ENCODE measurements at regions not wholly inside any gene's neighbourhood (a gene's known extent, or its start where the extent isn't known, plus 50 kb on each side); places are given as distances from the start of the nearest gene placed in this dataset.

GRCh38 chr21:24096651-24097050 is 1510.6 kb downstream of the MRPL39 start:
- DNase-seq (ENCODE audit: low read depth in 4 of 4, low spot score in 3 of 4): no peak

DNA sequence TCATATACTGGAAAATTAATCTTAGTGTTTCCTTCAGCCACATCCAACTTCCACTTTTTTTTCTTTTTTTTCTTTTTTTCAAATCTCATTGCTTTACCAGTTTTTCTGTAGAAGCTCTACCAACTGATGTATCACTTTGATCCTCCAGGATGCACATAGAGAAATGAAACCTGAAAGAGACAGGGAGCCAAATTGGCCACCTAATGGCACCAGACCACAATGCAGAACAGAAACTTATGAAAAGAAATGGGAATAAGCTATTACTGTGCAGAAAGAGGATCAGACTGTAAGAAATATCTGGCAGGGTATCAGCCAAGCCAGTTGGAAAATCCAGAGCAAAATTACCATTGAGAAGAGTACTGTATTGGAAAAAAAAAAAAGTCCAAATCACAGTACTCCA is 1514.2 kb downstream of the MRPL39 start:
- DNase-seq (ENCODE audit: low read depth in 4 of 4, low spot score in 3 of 4): no peak

DNA sequence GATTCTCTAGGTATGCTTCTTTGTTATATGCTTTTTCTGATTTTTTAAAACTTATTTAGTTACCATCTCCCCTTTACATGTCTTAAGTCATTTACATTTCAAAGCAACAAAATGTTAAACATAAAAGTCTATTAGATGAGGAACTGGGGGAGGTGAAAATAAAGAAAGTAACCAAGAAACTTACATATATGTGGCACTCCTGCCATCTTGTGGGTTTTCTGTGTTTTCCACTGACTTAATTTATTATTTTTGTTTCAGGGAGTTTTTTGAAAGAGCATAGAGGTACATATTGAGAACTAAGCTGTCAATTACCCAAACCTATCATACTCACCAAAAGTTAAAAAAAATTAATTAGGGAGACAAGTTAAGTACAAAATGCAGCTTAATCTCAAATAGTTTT is 1531.1 kb downstream of the MRPL39 start:
- DNase-seq (ENCODE audit: low read depth in 4 of 4, low spot score in 3 of 4): no peak

GRCh38 chr21:24055696-24056095 is 1551.6 kb downstream of the MRPL39 start:
- no peak for DNase-seq (ENCODE audit: low read depth in 4 of 4, low spot score in 3 of 4)

DNA sequence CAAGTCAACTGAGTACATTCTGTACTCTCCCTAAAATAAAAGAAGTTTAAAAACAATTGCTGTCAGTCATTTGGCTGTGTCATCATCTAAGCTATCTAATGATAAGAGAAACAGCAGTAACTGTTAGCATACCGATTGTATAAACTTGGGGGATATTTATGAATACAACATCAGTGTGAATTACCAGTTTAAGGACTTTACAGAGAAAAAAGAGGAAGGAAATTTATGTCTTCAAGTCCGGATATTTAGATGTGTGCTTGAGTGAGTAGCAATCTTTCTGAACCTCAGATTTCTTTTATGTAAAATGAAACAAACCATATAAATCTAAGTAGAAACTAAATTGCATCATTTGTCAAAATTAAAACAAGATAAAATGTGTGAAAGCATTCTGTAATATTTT is 1557.0 kb downstream of the MRPL39 start:
- no peak for DNase-seq (ENCODE audit: low read depth in 4 of 4, low spot score in 3 of 4)

GRCh38 chr21:24046829-24047443 is 1560.3 kb downstream of the MRPL39 start:
- no peak for DNase-seq (ENCODE audit: low read depth in 4 of 4, low spot score in 3 of 4)

GRCh38 chr21:24045775-24046215 is 1561.5 kb downstream of the MRPL39 start:
- peak in 2 of 4 donors; percentile 3 to 8 for DNase-seq (ENCODE audit: low read depth in 4 of 4, low spot score in 3 of 4)

- no peak for DNase-seq (ENCODE audit: low read depth in 4 of 4, low spot score in 3 of 4)
These were observed 1561.9 kb downstream of the MRPL39 start for GRCh38 chr21:24045373-24045772.

DNA sequence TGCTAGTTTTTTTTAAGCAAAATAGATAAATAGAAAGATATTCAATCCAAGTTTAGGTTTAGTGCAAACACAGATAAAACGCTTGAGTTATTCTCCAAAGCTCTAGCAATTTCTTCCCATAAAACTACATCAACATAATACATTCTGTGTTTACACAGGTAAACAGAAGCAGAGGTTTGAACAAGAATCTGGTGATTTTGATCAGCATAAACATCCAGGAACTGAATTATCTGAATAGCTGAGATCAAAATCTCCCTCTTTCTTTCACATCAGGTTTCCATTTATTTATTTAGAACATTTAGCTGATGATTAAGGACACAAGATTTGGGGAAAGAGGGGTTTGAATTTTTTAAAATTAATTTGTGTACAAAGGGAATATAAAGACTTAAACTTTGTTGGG is 1564.6 kb downstream of the MRPL39 start:
- no peak for DNase-seq (ENCODE audit: low read depth in 4 of 4, low spot score in 3 of 4)

DNA sequence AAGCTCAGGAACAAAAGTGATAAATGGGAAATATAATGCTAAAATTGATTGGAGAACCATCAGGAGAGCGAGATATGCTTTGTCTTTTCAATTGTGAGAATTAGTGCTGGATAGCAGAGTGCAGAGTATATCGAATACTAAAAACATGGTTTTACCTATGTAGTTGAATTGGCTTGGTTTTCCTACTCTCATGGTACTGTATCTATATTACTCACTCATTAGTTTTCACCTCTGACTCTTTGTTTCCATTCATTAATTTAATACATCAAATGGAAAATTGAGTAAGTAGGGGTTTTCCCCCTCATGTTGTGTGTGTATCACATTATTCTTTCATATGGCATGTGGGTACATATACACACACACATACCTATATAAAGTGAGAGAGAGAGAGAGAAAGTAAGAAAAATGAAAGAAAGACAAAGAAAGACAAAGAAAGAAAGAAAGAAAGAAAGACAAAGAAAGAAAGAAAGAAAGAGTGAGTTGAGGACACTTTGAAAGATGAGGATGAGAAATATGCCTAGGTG is 1574.5 kb downstream of the MRPL39 start:
- no peak for DNase-seq (ENCODE audit: low read depth in 4 of 4, low spot score in 3 of 4)

- DNase-seq (ENCODE audit: low read depth in 4 of 4, low spot score in 3 of 4): no peak
These were observed 1579.9 kb downstream of the MRPL39 start for GRCh38 chr21:24027396-24027795.

DNA sequence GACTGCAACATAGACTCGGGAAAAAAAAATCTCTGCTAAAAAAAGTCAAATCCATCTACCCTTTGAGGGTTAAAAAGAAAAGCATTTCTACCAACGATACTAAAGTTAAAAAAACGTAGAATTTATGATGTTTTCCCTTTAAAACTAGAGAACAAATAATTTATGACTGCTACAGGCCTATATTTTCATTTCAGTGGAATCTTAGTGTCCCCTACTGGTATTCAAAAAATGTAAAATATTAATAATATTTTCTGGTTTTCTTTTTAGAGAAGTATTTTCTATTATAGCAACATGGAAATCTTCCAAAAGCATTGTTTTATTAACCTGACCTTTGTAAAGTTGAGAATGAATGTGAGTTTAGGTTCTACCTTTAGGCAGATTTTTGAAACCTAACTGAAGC is 1582.2 kb downstream of the MRPL39 start:
- DNase-seq (ENCODE audit: low read depth in 4 of 4, low spot score in 3 of 4): no peak

DNA sequence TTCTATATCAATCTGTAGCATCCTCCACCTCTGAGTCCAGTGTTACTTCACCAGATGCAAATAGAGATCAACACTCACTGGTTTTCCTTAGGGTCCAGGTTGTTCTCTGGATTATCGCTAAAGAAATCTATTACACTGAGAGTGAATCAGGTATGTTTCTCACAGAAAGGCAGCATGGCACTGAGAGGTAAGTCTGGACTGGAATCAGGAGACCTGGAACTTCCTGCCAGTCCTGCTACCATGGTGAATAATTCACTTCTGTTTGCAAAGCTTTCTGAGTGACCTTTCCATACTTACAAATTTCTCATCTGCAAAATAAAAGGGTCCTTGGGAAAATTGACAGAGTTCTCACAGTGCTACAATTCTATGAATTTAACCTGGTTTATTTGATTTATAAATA is 1583.3 kb downstream of the MRPL39 start:
- DNase-seq (ENCODE audit: low read depth in 4 of 4, low spot score in 3 of 4): no peak

DNA sequence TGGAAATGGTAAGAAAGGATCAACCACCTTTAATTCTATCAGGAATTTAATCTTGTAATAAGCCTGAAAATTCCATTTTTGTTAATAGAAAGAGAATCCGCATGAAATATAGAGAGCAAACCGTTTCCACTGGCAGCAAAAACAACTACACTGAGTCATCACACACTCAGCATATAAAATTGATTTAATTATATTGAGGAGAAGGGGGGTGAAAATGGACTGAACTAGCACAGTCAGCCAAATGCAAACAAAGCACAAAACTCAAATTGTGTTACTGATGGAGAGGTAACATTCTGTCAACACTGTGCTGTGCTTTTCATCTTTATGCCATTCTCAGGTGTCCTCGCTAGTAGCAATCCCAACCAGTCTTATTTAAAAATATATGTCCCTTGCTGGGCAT is 1583.9 kb downstream of the MRPL39 start:
- DNase-seq (ENCODE audit: low read depth in 4 of 4, low spot score in 3 of 4): no peak

- DNase-seq (ENCODE audit: low read depth in 4 of 4, low spot score in 3 of 4): no peak
These were observed 1592.9 kb downstream of the MRPL39 start for GRCh38 chr21:24014381-24014780.

- no peak for DNase-seq (ENCODE audit: low read depth in 4 of 4, low spot score in 3 of 4)
These were observed 1596.2 kb downstream of the MRPL39 start for GRCh38 chr21:24011087-24011486.

DNA sequence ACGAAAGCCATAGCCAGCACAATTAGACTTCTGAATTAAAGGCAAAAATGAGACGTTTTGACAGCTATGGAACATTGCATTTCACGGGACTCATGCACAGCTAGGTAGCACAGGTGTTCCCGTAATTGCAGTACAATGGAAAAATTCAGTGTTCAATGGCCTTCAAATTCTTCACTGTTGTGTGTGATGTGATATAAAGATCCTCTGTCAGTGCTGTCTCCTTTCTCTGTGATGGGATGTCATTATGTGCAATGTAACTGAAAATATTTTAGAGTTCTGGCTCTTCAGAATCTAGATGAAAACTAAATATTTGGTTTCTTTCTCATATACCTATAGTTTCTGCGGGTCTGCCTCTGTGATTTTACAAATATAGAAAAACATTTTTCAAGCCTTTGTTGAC is 1599.7 kb downstream of the MRPL39 start:
- no peak for DNase-seq (ENCODE audit: low read depth in 4 of 4, low spot score in 3 of 4)

DNA sequence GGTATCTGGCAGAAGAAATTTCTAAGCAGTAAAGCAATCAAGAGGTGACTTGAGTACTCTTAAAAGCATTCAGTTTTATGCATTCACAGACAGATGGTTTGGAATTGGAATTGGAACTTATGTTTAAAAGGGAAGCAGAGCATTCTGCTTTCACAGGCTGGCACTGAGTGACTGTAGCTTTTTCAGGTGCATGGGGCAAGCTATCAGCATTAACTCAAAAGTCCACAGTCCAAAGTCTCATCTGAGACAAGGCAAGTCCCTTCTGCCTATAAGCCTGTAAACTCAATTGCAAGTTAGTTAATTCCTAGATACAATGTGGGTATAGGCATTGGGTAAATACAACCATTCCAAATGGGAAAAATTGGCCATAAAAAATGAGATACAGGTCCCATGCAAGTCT is 1620.3 kb downstream of the MRPL39 start:
- DNase-seq (ENCODE audit: low read depth in 4 of 4, low spot score in 3 of 4): no peak

DNA sequence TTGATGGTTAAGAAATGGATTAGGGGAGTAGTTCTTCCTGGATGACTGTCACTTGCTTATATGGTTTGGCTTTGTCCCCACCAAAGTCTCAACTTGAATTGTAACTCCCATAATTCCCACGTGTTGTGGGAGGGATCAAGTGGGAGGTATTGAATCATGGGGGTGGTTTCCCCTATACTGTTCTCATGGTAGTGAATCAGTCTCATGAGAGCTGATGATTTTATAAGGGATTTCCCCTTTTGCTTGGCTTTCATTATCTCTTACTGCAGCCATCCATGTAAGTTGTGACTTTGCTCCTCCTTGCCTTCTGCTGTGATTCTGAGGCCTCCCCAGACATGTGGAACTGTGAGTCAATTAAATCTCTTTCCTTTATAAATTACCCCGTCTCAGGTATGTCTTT is 1621.1 kb downstream of the MRPL39 start:
- no peak for DNase-seq (ENCODE audit: low read depth in 4 of 4, low spot score in 3 of 4)

DNA sequence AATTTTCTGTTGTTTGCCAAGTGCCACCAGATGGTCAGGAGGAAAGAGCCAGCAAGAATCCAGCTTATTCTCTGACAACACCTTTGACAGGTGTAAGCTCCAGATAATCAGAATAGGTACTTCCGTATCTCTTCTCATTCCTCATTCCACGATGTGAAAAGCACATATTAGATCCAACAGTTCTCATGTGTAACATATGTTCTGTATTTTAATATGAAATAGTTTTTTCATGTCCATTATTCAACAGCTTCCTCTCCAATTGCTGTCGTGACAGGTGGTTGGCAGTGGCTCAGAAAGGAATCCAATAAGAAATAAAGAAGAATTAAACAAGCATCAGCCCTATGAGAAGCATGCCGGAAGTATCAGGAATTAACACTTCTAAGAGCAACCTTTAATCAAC is 1624.7 kb downstream of the MRPL39 start:
- no peak for DNase-seq (ENCODE audit: low read depth in 4 of 4, low spot score in 3 of 4)

DNA sequence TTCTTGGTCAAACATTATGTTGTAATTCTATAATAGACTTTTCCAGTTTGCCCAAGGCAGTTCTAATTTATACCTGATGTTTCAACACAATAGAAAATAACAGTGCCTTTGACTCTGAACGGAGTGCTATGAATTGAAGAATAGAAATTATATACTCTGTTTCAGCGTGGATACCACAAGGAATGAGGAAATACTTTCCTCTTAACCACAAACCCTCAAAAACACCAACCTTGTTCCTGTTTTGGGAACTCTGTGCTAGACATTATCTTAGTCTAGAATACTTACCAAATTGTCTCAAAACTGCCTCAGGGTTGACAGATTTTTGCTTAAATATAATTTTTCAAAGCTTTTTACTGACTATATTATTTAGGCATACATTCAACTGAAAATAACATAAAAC is 1629.3 kb downstream of the MRPL39 start:
- no peak for DNase-seq (ENCODE audit: low read depth in 4 of 4, low spot score in 3 of 4)

GRCh38 chr21:23968722-23969647 is 1638.3 kb downstream of the MRPL39 start:
- DNase-seq (ENCODE audit: low read depth in 4 of 4, low spot score in 3 of 4): peak; percentile 6 to 45 (median 30)
